NCI-H748 (cell line): ENCODE measurements at regions not wholly inside any gene's neighbourhood (a gene's known extent, or its start where the extent isn't known, plus 50 kb on each side); places are given as distances from the start of the nearest gene placed in this dataset.
"Not testable (repeated sequence)": the region's sequence is repeated elsewhere in the genome, so short reads cannot be mapped to it uniquely, and the experiment has no call there.

Experiments used
- DNase-seq: peaks from one replicate; lab custom pipeline; 2025; ENCODE audit not compliant: unreplicated experiment; lab: John Stamatoyannopoulos, UW

- no peak for DNase-seq
Measured at GRCh38 chr21:15199414-15200383, 134.9 kb upstream of the NRIP1 start.

GRCh38 chr21:15203740-15204139 lies 138.9 kb upstream of the NRIP1 start:
- no peak for DNase-seq

GRCh38 chr21:15204140-15204969 lies 139.6 kb upstream of the NRIP1 start:
- DNase-seq, result no peak

- no peak for DNase-seq
Measured at GRCh38 chr21:15204970-15205286, 140.1 kb upstream of the NRIP1 start.

- DNase-seq, result no peak
Measured at GRCh38 chr21:15206514-15206913, 141.7 kb upstream of the NRIP1 start.

- DNase-seq, result no peak
Measured at GRCh38 chr21:15207231-15207630, 142.4 kb upstream of the NRIP1 start.

GRCh38 chr21:15207635-15208370 lies 143.0 kb upstream of the NRIP1 start:
- no peak for DNase-seq

GRCh38 chr21:15208786-15209185 lies 144.0 kb upstream of the NRIP1 start:
- DNase-seq, result no peak

GRCh38 chr21:15209224-15209623 lies 144.4 kb upstream of the NRIP1 start:
- DNase-seq, result no peak

GRCh38 chr21:15210235-15210678 lies 145.5 kb upstream of the NRIP1 start:
- no peak for DNase-seq

- peak; percentile 3 for DNase-seq
Measured at GRCh38 chr21:15211491-15212133, 146.8 kb upstream of the NRIP1 start.

- DNase-seq, result no peak
Measured at GRCh38 chr21:15212206-15212605, 147.4 kb upstream of the NRIP1 start.

GRCh38 chr21:15218476-15218875 lies 153.7 kb upstream of the NRIP1 start:
- DNase-seq, result not testable (repeated sequence)

- no peak for DNase-seq
Measured at GRCh38 chr21:15219039-15219438, 154.2 kb upstream of the NRIP1 start.

GRCh38 chr21:15219894-15220293 lies 155.1 kb upstream of the NRIP1 start:
- DNase-seq, result no peak

GRCh38 chr21:15221799-15222386 lies 157.1 kb upstream of the NRIP1 start:
- DNase-seq, result peak; percentile 21

GRCh38 chr21:15222707-15223106 lies 157.9 kb upstream of the NRIP1 start:
- DNase-seq, result no peak

GRCh38 chr21:15224346-15225086 lies 159.7 kb upstream of the NRIP1 start:
- no peak for DNase-seq

GRCh38 chr21:15227919-15228318 lies 163.1 kb upstream of the NRIP1 start:
- DNase-seq, result no peak

- DNase-seq, result no peak
Measured at GRCh38 chr21:15229390-15229789, 164.6 kb upstream of the NRIP1 start.
